ENCODE measurements at regions not wholly inside any gene's neighbourhood (a gene's known extent, or its start where the extent isn't known, plus 50 kb on each side); places are given as distances from the start of the nearest gene placed in this dataset.
A peak's percentile ranks its signal among the peaks of the same experiment; 100 is the strongest.

DNA sequence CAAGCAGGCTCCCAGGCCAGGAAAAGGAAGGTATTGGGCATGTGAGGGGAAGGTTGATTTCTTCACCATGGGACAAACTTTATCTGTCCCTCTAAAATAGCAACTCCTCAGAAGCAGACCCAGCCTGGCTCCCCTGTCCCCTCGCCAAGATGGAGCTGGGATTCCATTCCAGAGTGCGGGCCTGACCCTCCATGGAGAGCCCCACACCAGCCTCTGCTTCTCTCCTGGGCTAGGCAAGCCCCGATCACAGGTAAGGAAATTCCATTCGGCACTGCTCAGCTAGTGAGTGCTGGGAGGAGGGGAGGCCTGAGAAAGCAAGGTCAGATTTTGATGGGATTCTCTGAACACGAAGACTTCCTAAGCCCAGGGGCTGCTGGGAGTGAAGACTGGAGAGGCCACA, 98.4 kb downstream of the EFNB1 start:
- no peak for DNase-seq (ENCODE audit: low read depth)
- H3K4me3 ChIP-seq (replicated peaks; ENCODE audit: low read depth, low read length): no peak overlapping the region
- TF ChIP-seq, protein P1, sequence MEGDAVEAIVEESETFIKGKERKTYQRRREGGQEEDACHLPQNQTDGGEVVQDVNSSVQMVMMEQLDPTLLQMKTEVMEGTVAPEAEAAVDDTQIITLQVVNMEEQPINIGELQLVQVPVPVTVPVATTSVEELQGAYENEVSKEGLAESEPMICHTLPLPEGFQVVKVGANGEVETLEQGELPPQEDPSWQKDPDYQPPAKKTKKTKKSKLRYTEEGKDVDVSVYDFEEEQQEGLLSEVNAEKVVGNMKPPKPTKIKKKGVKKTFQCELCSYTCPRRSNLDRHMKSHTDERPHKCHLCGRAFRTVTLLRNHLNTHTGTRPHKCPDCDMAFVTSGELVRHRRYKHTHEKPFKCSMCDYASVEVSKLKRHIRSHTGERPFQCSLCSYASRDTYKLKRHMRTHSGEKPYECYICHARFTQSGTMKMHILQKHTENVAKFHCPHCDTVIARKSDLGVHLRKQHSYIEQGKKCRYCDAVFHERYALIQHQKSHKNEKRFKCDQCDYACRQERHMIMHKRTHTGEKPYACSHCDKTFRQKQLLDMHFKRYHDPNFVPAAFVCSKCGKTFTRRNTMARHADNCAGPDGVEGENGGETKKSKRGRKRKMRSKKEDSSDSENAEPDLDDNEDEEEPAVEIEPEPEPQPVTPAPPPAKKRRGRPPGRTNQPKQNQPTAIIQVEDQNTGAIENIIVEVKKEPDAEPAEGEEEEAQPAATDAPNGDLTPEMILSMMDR (IDR thresholded peaks at IDR 0.05; ENCODE audit: low read length, missing control alignments): no peak

GRCh38 chrX:68923147-68923546, 94.3 kb downstream of the EFNB1 start:
- H3K4me3 ChIP-seq (replicated peaks; ENCODE audit: low read depth, low read length): no peak overlapping the region
- TF ChIP-seq, protein P1 (IDR thresholded peaks at IDR 0.05; ENCODE audit: low read length, missing control alignments): no peak
- DNase-seq (ENCODE audit: low read depth): no peak

DNA sequence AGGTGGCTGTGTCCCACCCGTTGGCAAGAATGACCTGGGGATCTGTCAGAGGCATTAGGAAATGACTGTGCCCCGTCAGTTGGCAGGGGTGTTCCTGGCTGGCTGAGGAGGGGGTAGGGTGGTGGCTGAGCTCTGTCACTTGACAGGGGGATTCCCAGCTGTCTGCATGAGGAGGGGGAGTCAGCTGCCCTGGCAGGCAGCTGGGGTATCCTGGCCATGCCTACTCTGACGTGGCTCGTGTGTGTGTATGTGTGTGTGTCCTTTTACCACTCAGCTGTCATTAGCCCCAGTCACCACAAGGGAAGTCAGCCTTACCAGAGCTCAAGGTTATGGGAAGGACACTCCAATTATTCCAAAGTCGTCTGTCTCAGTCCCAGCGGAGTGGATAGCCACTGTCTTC, 93.2 kb downstream of the EFNB1 start:
- no peak for DNase-seq (ENCODE audit: low read depth)
- TF ChIP-seq, protein P1 (IDR thresholded peaks at IDR 0.05; ENCODE audit: low read length, missing control alignments): no peak
- H3K4me3 ChIP-seq (replicated peaks; ENCODE audit: low read depth, low read length): no peak overlapping the region

- TF ChIP-seq, protein P1 (IDR thresholded peaks at IDR 0.05; ENCODE audit: low read length, missing control alignments): no peak
- no peak overlapping the region for H3K4me3 ChIP-seq (replicated peaks; ENCODE audit: low read depth, low read length)
- DNase-seq (ENCODE audit: low read depth): peak; percentile 41
Observed at GRCh38 chrX:68920561-68920960, 91.7 kb downstream of the EFNB1 start.

- DNase-seq (ENCODE audit: low read depth): no peak
- TF ChIP-seq, protein P1 (IDR thresholded peaks at IDR 0.05; ENCODE audit: low read length, missing control alignments): no peak
- no peak overlapping the region for H3K4me3 ChIP-seq (replicated peaks; ENCODE audit: low read depth, low read length)
Observed at GRCh38 chrX:68919707-68920106, 90.9 kb downstream of the EFNB1 start.

- no peak for DNase-seq (ENCODE audit: low read depth)
- H3K4me3 ChIP-seq (replicated peaks; ENCODE audit: low read depth, low read length): no peak overlapping the region
- TF ChIP-seq, protein P1 (IDR thresholded peaks at IDR 0.05; ENCODE audit: low read length, missing control alignments): no peak
Observed at GRCh38 chrX:68918202-68918601, 89.4 kb downstream of the EFNB1 start.

GRCh38 chrX:68917799-68918198, 89.0 kb downstream of the EFNB1 start:
- DNase-seq (ENCODE audit: low read depth): no peak
- H3K4me3 ChIP-seq (replicated peaks; ENCODE audit: low read depth, low read length): no peak overlapping the region
- TF ChIP-seq, protein P1 (IDR thresholded peaks at IDR 0.05; ENCODE audit: low read length, missing control alignments): no peak

All from fibroblast of pulmonary artery (primary cell).